ENCODE measurements at regions not wholly inside any gene's neighbourhood (a gene's known extent, or its start where the extent isn't known, plus 50 kb on each side); places are given as distances from the start of the nearest gene placed in this dataset.

GRCh38 chr6:71139249-71139648 lies 149.4 kb upstream of the OGFRL1 start:
- Histone ChIP-seq H3K79me2 (no peaks in the 10 kb centered on the region), H2AFZ (no peak overlapping the region), H3K9me2 (replicated peaks; ENCODE audit: insufficient read depth) (no peaks in the 10 kb centered on the region), H3K36me3 (replicated peaks; ENCODE audit: insufficient read depth, low read depth) (no peaks in the 10 kb centered on the region), H3K27ac (no peak overlapping the region), H4K20me1 (ENCODE audit: insufficient read depth, poor library complexity, severe bottlenecking) (no peaks in the 10 kb centered on the region), H3K9me3 (ENCODE audit: low read depth) (no peaks in the 10 kb centered on the region), H3K4me3 (no peak overlapping the region), H3K27me3 (no peaks in the 10 kb centered on the region), H3K4me2 (no peak overlapping the region), H3K4me1 (ENCODE audit: insufficient read depth) (no peaks in the 10 kb centered on the region)
- DNase-seq (ENCODE audit: low spot score), result no peak
- TF ChIP-seq EZH2 (IDR thresholded peaks at IDR 0.05; ENCODE audit: borderline replicate concordance) (no peak), EZH2phosphoT487 (IDR thresholded peaks at IDR 0.05; ENCODE audit: low read depth, severe bottlenecking, unreplicated experiment) (no peak)
- 70% methylated on average over 3 of the region's 3 CpGs for WGBS (ENCODE audit: low lambda C conversion rate, missing lambda C conversion rate)

- no peaks in the 10 kb centered on the region for H3K9me2 ChIP-seq (replicated peaks; ENCODE audit: insufficient read depth)
- H2AFZ ChIP-seq, result no peak overlapping the region
- H3K27ac ChIP-seq, result no peak overlapping the region
- no peak overlapping the region for H3K4me3 ChIP-seq
- H3K9me3 ChIP-seq (ENCODE audit: low read depth), result no peaks in the 10 kb centered on the region
- DNase-seq (ENCODE audit: low spot score), result no peak
- no peaks in the 10 kb centered on the region for H3K79me2 ChIP-seq
- no peaks in the 10 kb centered on the region for H4K20me1 ChIP-seq (ENCODE audit: insufficient read depth, poor library complexity, severe bottlenecking)
- H3K27me3 ChIP-seq, result no peaks in the 10 kb centered on the region
- no peak for TF ChIP-seq EZH2phosphoT487 (IDR thresholded peaks at IDR 0.05; ENCODE audit: low read depth, severe bottlenecking, unreplicated experiment)
- no peak for TF ChIP-seq EZH2 (IDR thresholded peaks at IDR 0.05; ENCODE audit: borderline replicate concordance)
- TF ChIP-seq CTCF (IDR thresholded peaks at IDR 0.05; ENCODE audit: poor library complexity), result no peak
- no peaks in the 10 kb centered on the region for H3K36me3 ChIP-seq (replicated peaks; ENCODE audit: insufficient read depth, low read depth)
- 93% methylated on average over 9 of the region's 9 CpGs for WGBS (ENCODE audit: low lambda C conversion rate, missing lambda C conversion rate)
- H3K4me2 ChIP-seq, result no peak overlapping the region
- H3K4me1 ChIP-seq (ENCODE audit: insufficient read depth), result no peaks in the 10 kb centered on the region
These were observed 134.8 kb upstream of the OGFRL1 start for GRCh38 chr6:71153755-71154325.

GRCh38 chr6:71157345-71157744 lies 131.3 kb upstream of the OGFRL1 start:
- no peak overlapping the region for H3K4me3 ChIP-seq

More at GRCh38 chr6:71157345-71157744, 131.3 kb upstream of the OGFRL1 start:
- Histone ChIP-seq H3K4me1 (ENCODE audit: insufficient read depth) (no peaks in the 10 kb centered on the region), H3K79me2 (no peaks in the 10 kb centered on the region), H4K20me1 (ENCODE audit: insufficient read depth, poor library complexity, severe bottlenecking) (no peaks in the 10 kb centered on the region), H3K27ac (no peak overlapping the region), H2AFZ (no peak overlapping the region), H3K9me3 (ENCODE audit: low read depth) (no peaks in the 10 kb centered on the region), H3K27me3 (no peaks in the 10 kb centered on the region), H3K9me2 (replicated peaks; ENCODE audit: insufficient read depth) (no peaks in the 10 kb centered on the region), H3K4me2 (no peak overlapping the region), H3K36me3 (replicated peaks; ENCODE audit: insufficient read depth, low read depth) (no peaks in the 10 kb centered on the region)
- TF ChIP-seq CTCF (IDR thresholded peaks at IDR 0.05; ENCODE audit: poor library complexity) (no peak), EZH2 (IDR thresholded peaks at IDR 0.05; ENCODE audit: borderline replicate concordance) (no peak), EZH2phosphoT487 (IDR thresholded peaks at IDR 0.05; ENCODE audit: low read depth, severe bottlenecking, unreplicated experiment) (no peak)
- 68% methylated on average over 1 of the region's 1 CpG for WGBS (ENCODE audit: low lambda C conversion rate, missing lambda C conversion rate)
- DNase-seq (ENCODE audit: low spot score), result no peak

Measured in hepatocyte (in vitro differentiated cells).